Esophagus squamous epithelium (tissue), 5 donors: ENCODE measurements at regions not wholly inside any gene's neighbourhood (a gene's known extent, or its start where the extent isn't known, plus 50 kb on each side); places are given as distances from the start of the nearest gene placed in this dataset.

Source experiments
- DNase-seq: peaks from one replicate; lab custom pipeline; 2025; lab: John Stamatoyannopoulos, UW
- H3K27ac ChIP-seq, 4 donors: fragments of 200-600 bp; sonication (generic); one replicate each; pipeline ENCODE4 v1.5.1; 2016 to 2019; ENCODE audit warnings: mild to moderate bottlenecking in 1 of 4
- H3K27me3 ChIP-seq, 4 donors: fragments of 200-600 bp; sonication (generic); 1 replicate in 3 of 4; 2 replicates in 1 of 4; pipeline versions ENCODE4 v1.5.1 to v1.6.0; 2017 to 2021; ENCODE audit warnings: antibody characterized with exemption in 1 of 4
- H3K36me3 ChIP-seq, 3 donors: fragments of 200-600 bp; sonication (generic); one replicate each; pipeline ENCODE4 v1.5.1; 2016 to 2019
- H3K4me1 ChIP-seq, 3 donors: fragments of 200-600 bp; sonication (generic); one replicate each; pipeline ENCODE4 v1.5.1; 2017 to 2019
- H3K4me3 ChIP-seq, 4 donors: fragments of 200-600 bp; sonication (generic); 1 replicate in 3 of 4; 2 replicates in 1 of 4; pipeline ENCODE4 v1.5.1; 2016 to 2019; ENCODE audit warnings: mild to moderate bottlenecking in 2 of 4, moderate library complexity in 1 of 4
- H3K9me3 ChIP-seq, 3 donors: fragments of 200-600 bp; sonication (generic); one replicate each; pipeline ENCODE4 v1.5.1; 2016 to 2019
- POLR2A ChIP-seq, 4 donors: fragments of 450-650 bp; IDR thresholded peaks; one replicate each; pipeline ENCODE4 v1.6.1; 2017; ENCODE audit warnings: antibody characterized with exemption in 4 of 4, mild to moderate bottlenecking in 4 of 4, moderate library complexity in 3 of 4
- WGBS, 2 donors: methylation state at CpG; one replicate each; pipeline ENCODE4 v1.1.5; 2018; 5-methylcytosine and 5-hydroxymethylcytosine counted together
- intact Hi-C: fragments of 100-400 bp; cut with DNase I; formaldehyde crosslinking; loops from one replicate; pipeline ENCODE4 v1.15.0; 2022
- TF ChIP-seq, protein P1 (sequence below), 6 experiments: fragments of 450-650 bp in 4 of 6; fragments of 200-600 bp in 2 of 6; sonication (generic) in 2 of 6; IDR thresholded peaks; one replicate each; pipeline ENCODE4 v1.5.1; 2016 to 2019; ENCODE audit warnings: antibody characterized with exemption in 6 of 6, mild to moderate bottlenecking in 4 of 6, moderate library complexity in 4 of 6
- donor health status: DM: yes; HTN: yes; CAD: no.

GRCh38 chr12:45547822-45548221 lies 181.7 kb upstream of the ARID2 start:
- no peaks in the 10 kb centered on the region for H3K9me3 ChIP-seq
- intact Hi-C loops = loop anchor here (10.0 kb wide), 1 partner anchor 177 kb away; the partner anchor contains the start of gene ARID2
- H3K4me3 ChIP-seq = no peak overlapping the region
- H3K27ac ChIP-seq = no peak overlapping the region
- no peak for TF ChIP-seq POLR2A (IDR thresholded peaks at IDR 0.05)
- TF ChIP-seq, protein P1, sequence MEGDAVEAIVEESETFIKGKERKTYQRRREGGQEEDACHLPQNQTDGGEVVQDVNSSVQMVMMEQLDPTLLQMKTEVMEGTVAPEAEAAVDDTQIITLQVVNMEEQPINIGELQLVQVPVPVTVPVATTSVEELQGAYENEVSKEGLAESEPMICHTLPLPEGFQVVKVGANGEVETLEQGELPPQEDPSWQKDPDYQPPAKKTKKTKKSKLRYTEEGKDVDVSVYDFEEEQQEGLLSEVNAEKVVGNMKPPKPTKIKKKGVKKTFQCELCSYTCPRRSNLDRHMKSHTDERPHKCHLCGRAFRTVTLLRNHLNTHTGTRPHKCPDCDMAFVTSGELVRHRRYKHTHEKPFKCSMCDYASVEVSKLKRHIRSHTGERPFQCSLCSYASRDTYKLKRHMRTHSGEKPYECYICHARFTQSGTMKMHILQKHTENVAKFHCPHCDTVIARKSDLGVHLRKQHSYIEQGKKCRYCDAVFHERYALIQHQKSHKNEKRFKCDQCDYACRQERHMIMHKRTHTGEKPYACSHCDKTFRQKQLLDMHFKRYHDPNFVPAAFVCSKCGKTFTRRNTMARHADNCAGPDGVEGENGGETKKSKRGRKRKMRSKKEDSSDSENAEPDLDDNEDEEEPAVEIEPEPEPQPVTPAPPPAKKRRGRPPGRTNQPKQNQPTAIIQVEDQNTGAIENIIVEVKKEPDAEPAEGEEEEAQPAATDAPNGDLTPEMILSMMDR (IDR thresholded peaks at IDR 0.05) = peak in 1 of 6 experiments; percentile 27
- WGBS, 2 donors = 35 to 43% methylated on average over 1 of the region's 1 CpG
- no peaks in the 10 kb centered on the region for H3K36me3 ChIP-seq
- no peaks in the 10 kb centered on the region for H3K27me3 ChIP-seq
- peaks cover 0 to 31% (median 0%) of the 10 kb centered on the region in 3 donors for H3K4me1 ChIP-seq
- no peak for DNase-seq

DNA sequence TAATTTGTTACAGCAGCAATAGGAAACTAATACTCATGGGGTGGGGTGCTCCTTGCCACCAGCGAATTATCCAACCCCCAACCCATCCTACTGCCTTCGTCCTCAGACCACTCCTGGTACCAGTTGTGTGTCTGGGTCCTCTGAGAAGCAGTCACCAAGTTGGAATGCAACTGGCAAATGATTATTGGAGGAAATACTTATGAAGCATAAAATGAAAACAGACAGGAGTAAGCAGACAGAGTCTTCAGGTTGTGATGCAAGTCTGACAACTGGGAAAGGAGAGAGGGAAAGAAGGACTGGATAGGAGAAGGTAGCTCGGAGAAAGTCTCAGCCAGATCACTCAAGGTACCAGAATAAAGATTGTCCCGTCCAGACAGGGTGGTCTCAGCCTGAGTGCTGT lies 181.1 kb upstream of the ARID2 start:
- no peaks in the 10 kb centered on the region for H3K36me3 ChIP-seq
- 74 to 75% methylated on average over 4 of the region's 4 CpGs for WGBS, 2 donors
- H3K4me1 ChIP-seq = peaks cover 0 to 31% (median 0%) of the 10 kb centered on the region in 3 donors
- H3K27ac ChIP-seq = no peak overlapping the region
- no peak for DNase-seq
- no peaks in the 10 kb centered on the region for H3K9me3 ChIP-seq
- H3K4me3 ChIP-seq = no peak overlapping the region
- no peak for TF ChIP-seq POLR2A (IDR thresholded peaks at IDR 0.05)
- TF ChIP-seq, protein P1 (IDR thresholded peaks at IDR 0.05) = no peak
- intact Hi-C loops = loop anchor here (10.0 kb wide), 1 partner anchor 176 kb away; the partner anchor contains the start of gene ARID2
- H3K27me3 ChIP-seq = no peaks in the 10 kb centered on the region

DNA sequence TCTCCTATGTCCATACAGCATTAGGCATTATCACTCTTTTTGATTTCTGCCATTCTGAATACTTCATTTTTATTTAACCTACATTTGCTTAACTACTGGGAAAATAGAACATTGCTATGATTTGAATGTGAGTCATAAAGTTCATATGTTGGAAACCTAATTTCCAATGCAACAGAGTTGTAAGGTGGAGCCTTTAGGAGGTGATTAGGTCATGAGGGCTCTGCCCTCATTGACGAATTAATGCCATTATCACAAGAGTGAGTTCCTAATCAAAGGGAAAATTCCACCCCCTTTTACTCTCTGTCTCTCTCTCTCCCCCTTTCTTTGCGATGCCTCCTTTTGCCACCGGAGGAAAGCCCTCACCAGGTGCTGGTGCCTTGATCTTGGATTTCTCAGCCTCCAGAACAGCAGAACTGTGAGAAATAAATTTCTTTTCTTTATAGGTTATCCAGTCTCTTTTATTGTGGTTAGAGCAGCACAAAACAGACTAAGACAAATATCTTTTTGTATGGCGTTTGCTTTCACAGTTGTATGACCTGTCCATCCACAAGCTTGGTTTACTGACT lies 180.1 kb upstream of the ARID2 start:
- TF ChIP-seq, protein P1 (IDR thresholded peaks at IDR 0.05) = no peak
- TF ChIP-seq POLR2A (IDR thresholded peaks at IDR 0.05) = no peak
- DNase-seq = no peak
- H3K9me3 ChIP-seq = no peaks in the 10 kb centered on the region
- H3K27me3 ChIP-seq = no peaks in the 10 kb centered on the region
- H3K36me3 ChIP-seq = no peaks in the 10 kb centered on the region
- intact Hi-C loops = loop anchor here (10.0 kb wide), 1 partner anchor 175 kb away; the partner anchor contains the start of gene ARID2
- WGBS, 2 donors = 50 to 71% methylated on average over 4 of the region's 4 CpGs
- H3K27ac ChIP-seq = peak overlapping the region in 3 of 4 donors; percentile 33 to 63 (median 60)
- peaks cover 0 to 31% (median 0%) of the 10 kb centered on the region in 3 donors for H3K4me1 ChIP-seq
- peak overlapping the region in 1 of 4 donors; percentile 6 for H3K4me3 ChIP-seq

DNA sequence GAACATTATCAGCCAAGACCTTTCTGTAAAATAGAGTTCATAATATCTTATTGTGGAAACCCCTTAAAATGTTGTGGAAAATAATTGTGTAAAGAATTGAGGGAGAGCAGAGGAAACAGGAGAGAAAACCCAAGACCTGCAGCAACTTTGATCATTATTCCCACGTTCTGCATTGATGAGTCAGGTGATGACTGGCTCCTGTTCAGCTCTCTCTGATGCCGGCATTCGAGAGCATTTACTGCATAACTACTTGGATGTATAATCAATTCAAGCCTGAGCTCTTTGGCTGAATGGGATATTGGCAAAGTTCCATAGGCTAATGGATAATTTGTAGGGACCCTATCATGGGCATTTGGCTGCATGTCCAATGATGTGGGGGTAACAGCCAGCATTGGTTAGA lies 176.3 kb upstream of the ARID2 start:
- H3K4me3 ChIP-seq = no peak overlapping the region
- WGBS, 2 donors = 45 to 60% methylated on average over 3 of the region's 3 CpGs
- H3K9me3 ChIP-seq = no peaks in the 10 kb centered on the region
- peaks cover 0 to 31% (median 0%) of the 10 kb centered on the region in 3 donors for H3K4me1 ChIP-seq
- intact Hi-C loops = no loop called here
- TF ChIP-seq, protein P1 (IDR thresholded peaks at IDR 0.05) = no peak
- no peak for TF ChIP-seq POLR2A (IDR thresholded peaks at IDR 0.05)
- H3K27ac ChIP-seq = no peak overlapping the region
- H3K36me3 ChIP-seq = no peaks in the 10 kb centered on the region
- no peaks in the 10 kb centered on the region for H3K27me3 ChIP-seq
- DNase-seq = no peak

DNA sequence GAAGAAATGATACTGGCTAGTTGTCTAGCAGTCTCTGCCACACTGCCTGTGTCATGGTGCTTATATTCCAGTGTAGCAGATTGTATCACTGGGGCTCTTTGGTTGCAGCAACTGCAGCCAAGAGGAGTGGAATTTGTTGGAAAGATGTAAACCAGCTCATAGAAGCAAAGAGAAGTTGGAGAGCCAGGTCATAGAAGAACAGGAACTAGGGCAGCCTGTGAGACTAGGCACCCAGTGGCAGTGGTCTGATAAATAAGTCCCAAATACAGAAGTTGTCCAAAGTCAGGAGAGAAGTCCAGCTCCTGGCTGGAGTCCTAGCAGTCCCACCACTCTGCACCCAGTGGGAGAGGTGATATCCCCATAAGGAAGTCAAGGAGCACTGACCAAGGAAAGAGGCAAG lies 172.5 kb upstream of the ARID2 start:
- no peaks in the 10 kb centered on the region for H3K36me3 ChIP-seq
- intact Hi-C loops = no loop called here
- no peak for TF ChIP-seq POLR2A (IDR thresholded peaks at IDR 0.05)
- TF ChIP-seq, protein P1 (IDR thresholded peaks at IDR 0.05) = no peak
- H3K4me1 ChIP-seq = no peaks in the 10 kb centered on the region
- H3K27ac ChIP-seq = no peak overlapping the region
- H3K9me3 ChIP-seq = no peaks in the 10 kb centered on the region
- no peak for DNase-seq
- no peak overlapping the region for H3K4me3 ChIP-seq
- no peaks in the 10 kb centered on the region for H3K27me3 ChIP-seq
